Esophagus muscularis mucosa (tissue), 4 donors: ENCODE measurements at regions not wholly inside any gene's neighbourhood (a gene's known extent, or its start where the extent isn't known, plus 50 kb on each side); places are given as distances from the start of the nearest gene placed in this dataset.

Experiments
- CTCF ChIP-seq, 3 experiments: fragments of 200-600 bp in 2 of 3; fragments of 450-650 bp in 1 of 3; sonication (generic) in 2 of 3; IDR thresholded peaks; one replicate each; pipeline ENCODE4 v1.5.1; 2017 to 2019; ENCODE audit warnings: antibody characterized with exemption in 3 of 3, mild to moderate bottlenecking in 2 of 3, moderate library complexity in 1 of 3
- EP300 ChIP-seq: sonication (generic); formaldehyde crosslinking; IDR thresholded peaks from one replicate; pipeline ENCODE4 v1.6.1; 2017; ENCODE audit warnings: antibody characterized with exemption
- POLR2A ChIP-seq: fragments of 450-650 bp; IDR thresholded peaks from one replicate; pipeline ENCODE4 v1.6.1; 2017; ENCODE audit warnings: antibody characterized with exemption, moderate library complexity, mild to moderate bottlenecking, low read depth

GRCh38 chr6:12450467-12450866, 160.3 kb downstream of the EDN1 start:
- TF ChIP-seq CTCF (IDR thresholded peaks at IDR 0.05) (no peak), EP300 (no peak), POLR2A (no peak)
